ENCODE measurements at regions not wholly inside any gene's neighbourhood (a gene's known extent, or its start where the extent isn't known, plus 50 kb on each side); places are given as distances from the start of the nearest gene placed in this dataset.

GRCh38 chr7:41910940-41911600 lies 208.2 kb upstream of the INHBA start:
- DNase-seq (ENCODE audit: low read depth): peak; percentile 81
- TF ChIP-seq CTCF (conservative IDR thresholded peaks at IDR 0.05; ENCODE audit: low read length): no peak
- H3K4me3 ChIP-seq (ENCODE audit: low read length): no peak overlapping the region

GRCh38 chr7:41907444-41907843 lies 204.6 kb upstream of the INHBA start:
- H3K4me3 ChIP-seq (ENCODE audit: low read length): no peak overlapping the region
- TF ChIP-seq CTCF (conservative IDR thresholded peaks at IDR 0.05; ENCODE audit: low read length): no peak
- no peak for DNase-seq (ENCODE audit: low read depth)

- H3K4me3 ChIP-seq (ENCODE audit: low read length): no peak overlapping the region
- no peak for TF ChIP-seq CTCF (conservative IDR thresholded peaks at IDR 0.05; ENCODE audit: low read length)
- no peak for DNase-seq (ENCODE audit: low read depth)
These were observed 197.6 kb upstream of the INHBA start for GRCh38 chr7:41900532-41900931.

- no peak for DNase-seq (ENCODE audit: low read depth)
- H3K4me3 ChIP-seq (ENCODE audit: low read length): no peak overlapping the region
- TF ChIP-seq CTCF (conservative IDR thresholded peaks at IDR 0.05; ENCODE audit: low read length): no peak
These were observed 197.0 kb upstream of the INHBA start for GRCh38 chr7:41899823-41900433.

- no peak for DNase-seq (ENCODE audit: low read depth)
- no peak overlapping the region for H3K4me3 ChIP-seq (ENCODE audit: low read length)
- TF ChIP-seq CTCF (conservative IDR thresholded peaks at IDR 0.05; ENCODE audit: low read length): no peak
These were observed 190.8 kb upstream of the INHBA start for GRCh38 chr7:41893656-41894055.

- no peak overlapping the region for H3K4me3 ChIP-seq (ENCODE audit: low read length)
- DNase-seq (ENCODE audit: low read depth): no peak
- no peak for TF ChIP-seq CTCF (conservative IDR thresholded peaks at IDR 0.05; ENCODE audit: low read length)
These were observed 189.6 kb upstream of the INHBA start for GRCh38 chr7:41892356-41893100.

- DNase-seq (ENCODE audit: low read depth): no peak
- H3K4me3 ChIP-seq (ENCODE audit: low read length): no peak overlapping the region
- no peak for TF ChIP-seq CTCF (conservative IDR thresholded peaks at IDR 0.05; ENCODE audit: low read length)
These were observed 189.1 kb upstream of the INHBA start for GRCh38 chr7:41891950-41892349.

Data from AG10803 (cell line).